KBM-7 (cell line): ENCODE measurements at regions not wholly inside any gene's neighbourhood (a gene's known extent, or its start where the extent isn't known, plus 50 kb on each side); places are given as distances from the start of the nearest gene placed in this dataset.

ENCODE experiments used
- DNase-seq: peaks from one replicate; pipeline ENCODE4 v3.0.0-alpha.2; 2015
- in situ Hi-C: fragments of 300-500 bp; cut with MboI; formaldehyde crosslinking; loops from 2 replicates; pipeline ENCODE4 v1.14.3; 2020; ENCODE audit warnings: low sequenced_read_pairs, low pct_unique_long_range_greater_than_20kb, mixed read lengths

- DNase-seq, result no peak
- in situ Hi-C loops, result no loop called here
Observed at GRCh38 chr1:234684856-234685255, 74.9 kb upstream of the IRF2BP2 start.

- DNase-seq, result peak; percentile 31
- in situ Hi-C loops, result no loop called here
Observed at GRCh38 chr1:234683861-234684632, 74.1 kb upstream of the IRF2BP2 start.

GRCh38 chr1:234683127-234683860, 73.3 kb upstream of the IRF2BP2 start:
- no peak for DNase-seq
- in situ Hi-C loops, result no loop called here

GRCh38 chr1:234681990-234682389, 72.0 kb upstream of the IRF2BP2 start:
- DNase-seq, result no peak
- in situ Hi-C loops, result no loop called here

GRCh38 chr1:234681065-234681464, 71.1 kb upstream of the IRF2BP2 start:
- DNase-seq, result no peak
- in situ Hi-C loops, result no loop called here

GRCh38 chr1:234680331-234680904, 70.4 kb upstream of the IRF2BP2 start:
- no peak for DNase-seq
- in situ Hi-C loops, result no loop called here

- DNase-seq, result peak; percentile 52
- in situ Hi-C loops, result no loop called here
Observed at GRCh38 chr1:234676103-234676594, 66.2 kb upstream of the IRF2BP2 start.

- in situ Hi-C loops, result no loop called here
- DNase-seq, result no peak
Observed at GRCh38 chr1:234675572-234675971, 65.6 kb upstream of the IRF2BP2 start.

- DNase-seq, result no peak
- in situ Hi-C loops, result no loop called here
Observed at GRCh38 chr1:234675006-234675405, 65.0 kb upstream of the IRF2BP2 start.

GRCh38 chr1:234674218-234674815, 64.3 kb upstream of the IRF2BP2 start:
- in situ Hi-C loops, result no loop called here
- no peak for DNase-seq

GRCh38 chr1:234672349-234673135, 62.6 kb upstream of the IRF2BP2 start:
- no peak for DNase-seq
- in situ Hi-C loops, result no loop called here

GRCh38 chr1:234670967-234671626, 61.1 kb upstream of the IRF2BP2 start:
- in situ Hi-C loops, result no loop called here
- no peak for DNase-seq

- in situ Hi-C loops, result no loop called here
- no peak for DNase-seq
Observed at GRCh38 chr1:234669499-234669898, 59.5 kb upstream of the IRF2BP2 start.

GRCh38 chr1:234668577-234668955, 58.6 kb upstream of the IRF2BP2 start:
- in situ Hi-C loops, result no loop called here
- DNase-seq, result no peak

GRCh38 chr1:234667600-234668576, 57.9 kb upstream of the IRF2BP2 start:
- in situ Hi-C loops, result no loop called here
- no peak for DNase-seq

- DNase-seq, result no peak
Observed at GRCh38 chr1:234666761-234667160, 56.8 kb upstream of the IRF2BP2 start.

GRCh38 chr1:234665975-234666605, 56.1 kb upstream of the IRF2BP2 start:
- no peak for DNase-seq

More at GRCh38 chr1:234666761-234667160, 56.8 kb upstream of the IRF2BP2 start:
- in situ Hi-C loops, result no loop called here

More at GRCh38 chr1:234665975-234666605, 56.1 kb upstream of the IRF2BP2 start:
- in situ Hi-C loops, result no loop called here
